ENCODE measurements at regions not wholly inside any gene's neighbourhood (a gene's known extent, or its start where the extent isn't known, plus 50 kb on each side); places are given as distances from the start of the nearest gene placed in this dataset.

- no peak for DNase-seq (ENCODE audit: low read depth in 2 of 3, low spot score in 1 of 3)
Observed at GRCh38 chr11:45725121-45725520, 59.7 kb upstream of the CHST1 start.

GRCh38 chr11:45724153-45724552 lies 58.7 kb upstream of the CHST1 start:
- no peak for DNase-seq (ENCODE audit: low read depth in 2 of 3, low spot score in 1 of 3)

GRCh38 chr11:45723397-45723796 lies 58.0 kb upstream of the CHST1 start:
- no peak for DNase-seq (ENCODE audit: low read depth in 2 of 3, low spot score in 1 of 3)

GRCh38 chr11:45722144-45722543 lies 56.7 kb upstream of the CHST1 start:
- DNase-seq (ENCODE audit: low read depth in 2 of 3, low spot score in 1 of 3), result no peak

- DNase-seq (ENCODE audit: low read depth in 2 of 3, low spot score in 1 of 3), result no peak
Observed at GRCh38 chr11:45717526-45717925, 52.1 kb upstream of the CHST1 start.

GRCh38 chr11:45715418-45715817 lies 50.0 kb upstream of the CHST1 start:
- no peak for DNase-seq (ENCODE audit: low read depth in 2 of 3, low spot score in 1 of 3)

All from stimulated activated CD4-positive, alpha-beta T cell treated with anti-CD3 and anti-CD28 coated beads, Interleukin-12 subunit alpha, Interleukin-12 subunit beta, amount 100 ng/mL, for 48 hours (primary cell).